Activated effector memory CD4-positive, alpha-beta T cell treated with Interleukin-2 at 50 U/mL for 16 hours (primary cell): ENCODE measurements at regions not wholly inside any gene's neighbourhood (a gene's known extent, or its start where the extent isn't known, plus 50 kb on each side); places are given as distances from the start of the nearest gene placed in this dataset.
"Not testable (repeated sequence)": the region's sequence is repeated elsewhere in the genome, so short reads cannot be mapped to it uniquely, and the experiment has no call there.

Experiments
- DNase-seq: peaks from one replicate; pipeline ENCODE4 v3.0.0-alpha.2; 2020

GRCh38 chr2:82257796-82258555, 1953.4 kb upstream of the LRRTM1 start:
- no peak for DNase-seq

- no peak for DNase-seq
Observed at GRCh38 chr2:82256983-82257632, 1952.6 kb upstream of the LRRTM1 start.

GRCh38 chr2:82256288-82256687, 1951.7 kb upstream of the LRRTM1 start:
- DNase-seq: no peak

GRCh38 chr2:82254728-82255127, 1950.2 kb upstream of the LRRTM1 start:
- no peak for DNase-seq

- no peak for DNase-seq
Observed at GRCh38 chr2:82246220-82246775, 1941.7 kb upstream of the LRRTM1 start.

GRCh38 chr2:82239176-82239575, 1934.6 kb upstream of the LRRTM1 start:
- no peak for DNase-seq

GRCh38 chr2:82237994-82238662, 1933.6 kb upstream of the LRRTM1 start:
- no peak for DNase-seq

- DNase-seq: no peak
Observed at GRCh38 chr2:82234283-82234874, 1929.8 kb upstream of the LRRTM1 start.

- no peak for DNase-seq
Observed at GRCh38 chr2:82233806-82234205, 1929.3 kb upstream of the LRRTM1 start.

- DNase-seq: no peak
Observed at GRCh38 chr2:82230406-82230805, 1925.9 kb upstream of the LRRTM1 start.

- no peak for DNase-seq
Observed at GRCh38 chr2:82226441-82226840, 1921.9 kb upstream of the LRRTM1 start.

GRCh38 chr2:82224301-82224940, 1919.9 kb upstream of the LRRTM1 start:
- DNase-seq: no peak

- no peak for DNase-seq
Observed at GRCh38 chr2:82215212-82215611, 1910.7 kb upstream of the LRRTM1 start.

GRCh38 chr2:82199493-82199852, 1894.9 kb upstream of the LRRTM1 start:
- DNase-seq: no peak

- DNase-seq: no peak
Observed at GRCh38 chr2:82198809-82199492, 1894.4 kb upstream of the LRRTM1 start.

GRCh38 chr2:82182270-82182669, 1877.7 kb upstream of the LRRTM1 start:
- no peak for DNase-seq

- not testable (repeated sequence) for DNase-seq
Observed at GRCh38 chr2:82175210-82175609, 1870.7 kb upstream of the LRRTM1 start.

GRCh38 chr2:82172483-82172882, 1867.9 kb upstream of the LRRTM1 start:
- DNase-seq: no peak

- no peak for DNase-seq
Observed at GRCh38 chr2:82169379-82169778, 1864.8 kb upstream of the LRRTM1 start.

- DNase-seq: no peak
Observed at GRCh38 chr2:82165377-82165776, 1860.8 kb upstream of the LRRTM1 start.

- no peak for DNase-seq
Observed at GRCh38 chr2:82158150-82158549, 1853.6 kb upstream of the LRRTM1 start.

GRCh38 chr2:82155469-82155868, 1850.9 kb upstream of the LRRTM1 start:
- no peak for DNase-seq
